ENCODE measurements at regions not wholly inside any gene's neighbourhood (a gene's known extent, or its start where the extent isn't known, plus 50 kb on each side); places are given as distances from the start of the nearest gene placed in this dataset.
"Not testable (repeated sequence)": the region's sequence is repeated elsewhere in the genome, so short reads cannot be mapped to it uniquely, and the experiment has no call there.

- ATAC-seq (no peak), DNase-seq (no peak)
- WGBS: 80% methylated on average over 3 of the region's 3 CpGs
- Histone ChIP-seq H3K9me3 (ENCODE audit: control insufficient read depth, low read length) (no peaks in the 10 kb centered on the region), H3K4me3 (ENCODE audit: low read length) (no peak overlapping the region), H3K27me3 (ENCODE audit: control insufficient read depth, insufficient read depth) (no peaks in the 10 kb centered on the region), H3K4me1 (ENCODE audit: control insufficient read depth, insufficient read depth, low read length) (no peaks in the 10 kb centered on the region), H3K27ac (ENCODE audit: low read length) (no peak overlapping the region)
- intact Hi-C loops (cut with DNase I): no loop called here
These were observed 232.0 kb upstream of the NRXN1 start for GRCh38 chr2:51263951-51264350.

DNA sequence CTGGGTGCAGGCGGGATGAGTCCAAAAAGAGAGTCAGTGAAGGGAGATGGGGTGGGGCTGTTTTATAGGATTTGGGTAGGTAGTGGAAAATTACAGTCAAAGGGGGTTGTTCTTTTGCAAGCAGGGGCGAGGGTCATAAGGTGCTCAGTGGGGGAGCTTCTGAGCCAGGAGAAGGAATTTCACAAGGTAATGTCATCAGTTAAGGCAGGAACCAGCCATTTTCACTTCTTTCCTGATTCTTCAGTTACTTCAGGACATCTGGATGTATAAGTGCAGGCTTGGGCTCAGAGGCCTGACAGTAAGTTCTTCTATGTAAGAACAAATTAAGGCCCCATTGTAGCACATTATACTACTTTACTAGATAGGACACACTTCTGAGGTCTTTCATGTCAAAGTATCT lies 231.2 kb upstream of the NRXN1 start:
- 79% methylated on average over 2 of the region's 2 CpGs for WGBS
- H3K4me3 ChIP-seq (ENCODE audit: low read length); DNase-seq; ATAC-seq; intact Hi-C loops (cut with DNase I); H3K4me1 ChIP-seq (ENCODE audit: control insufficient read depth, insufficient read depth, low read length); H3K27me3 ChIP-seq (ENCODE audit: control insufficient read depth, insufficient read depth); H3K9me3 ChIP-seq (ENCODE audit: control insufficient read depth, low read length); H3K27ac ChIP-seq (ENCODE audit: low read length): not testable (repeated sequence)

DNA sequence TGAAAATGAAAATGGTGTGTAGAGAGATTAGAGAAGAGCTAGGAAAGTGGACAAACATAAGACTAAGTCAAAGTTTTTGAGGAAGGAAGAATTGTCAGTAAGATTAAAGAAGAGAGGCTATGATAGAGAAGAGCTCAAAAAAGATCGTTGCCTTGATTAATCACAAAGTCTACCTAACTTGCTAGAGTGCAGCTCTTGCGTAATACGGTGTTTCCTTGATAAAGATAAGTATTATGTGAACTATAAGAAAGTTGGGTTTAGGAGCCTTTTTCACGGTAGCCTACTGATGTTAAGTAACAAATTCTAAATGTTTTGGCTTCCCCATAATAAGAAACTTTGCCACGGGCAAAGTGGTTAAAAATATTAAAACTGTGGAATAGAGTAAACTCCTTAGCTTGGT lies 226.4 kb upstream of the NRXN1 start:
- no peak for ATAC-seq
- H3K9me3 ChIP-seq (ENCODE audit: control insufficient read depth, low read length): no peaks in the 10 kb centered on the region
- WGBS: 85% methylated on average over 5 of the region's 5 CpGs
- intact Hi-C loops (cut with DNase I): no loop called here
- no peaks in the 10 kb centered on the region for H3K4me1 ChIP-seq (ENCODE audit: control insufficient read depth, insufficient read depth, low read length)
- H3K4me3 ChIP-seq (ENCODE audit: low read length): no peak overlapping the region
- no peak overlapping the region for H3K27ac ChIP-seq (ENCODE audit: low read length)
- no peaks in the 10 kb centered on the region for H3K27me3 ChIP-seq (ENCODE audit: control insufficient read depth, insufficient read depth)
- no peak for DNase-seq

- intact Hi-C loops (cut with DNase I): no loop called here
- H3K4me1 ChIP-seq (ENCODE audit: control insufficient read depth, insufficient read depth, low read length): no peaks in the 10 kb centered on the region
- H3K27me3 ChIP-seq (ENCODE audit: control insufficient read depth, insufficient read depth): no peaks in the 10 kb centered on the region
- no peak for DNase-seq
- H3K27ac ChIP-seq (ENCODE audit: low read length): no peak overlapping the region
- 83% methylated on average over 5 of the region's 5 CpGs for WGBS
- H3K9me3 ChIP-seq (ENCODE audit: control insufficient read depth, low read length): no peaks in the 10 kb centered on the region
- ATAC-seq: no peak
- H3K4me3 ChIP-seq (ENCODE audit: low read length): no peak overlapping the region
These were observed 224.8 kb upstream of the NRXN1 start for GRCh38 chr2:51256736-51257135.

DNA sequence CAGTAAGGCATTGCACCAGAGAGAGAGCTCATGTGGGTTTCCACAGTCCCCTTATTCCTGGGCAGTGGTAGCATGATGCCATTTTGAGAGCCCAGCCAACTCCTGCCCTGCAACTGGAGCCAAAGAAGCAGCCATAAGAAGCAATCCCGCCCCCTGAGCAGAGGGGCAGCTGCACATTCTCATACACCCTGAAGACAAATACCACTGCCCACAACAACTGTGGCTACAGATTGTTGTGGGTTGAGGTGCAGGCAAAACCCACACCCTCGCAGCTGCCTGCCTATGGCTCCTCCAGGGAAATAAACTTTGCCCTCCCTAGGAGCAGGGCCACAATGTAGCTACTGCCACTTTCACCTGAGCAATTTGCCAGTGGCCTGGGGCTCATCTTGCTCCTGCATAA lies 219.4 kb upstream of the NRXN1 start:
- Histone ChIP-seq H3K4me3 (ENCODE audit: low read length) (no peak overlapping the region), H3K4me1 (ENCODE audit: control insufficient read depth, insufficient read depth, low read length) (no peaks in the 10 kb centered on the region), H3K27me3 (ENCODE audit: control insufficient read depth, insufficient read depth) (no peaks in the 10 kb centered on the region), H3K9me3 (ENCODE audit: control insufficient read depth, low read length) (no peaks in the 10 kb centered on the region), H3K27ac (ENCODE audit: low read length) (no peak overlapping the region)
- no peak for ATAC-seq
- no peak for DNase-seq
- whole genome bisulfite sequencing: 75% methylated on average over 2 of the region's 2 CpGs
- intact Hi-C loops (cut with DNase I): no loop called here

- ATAC-seq: no peak
- no peaks in the 10 kb centered on the region for H3K27me3 ChIP-seq (ENCODE audit: control insufficient read depth, insufficient read depth)
- no peaks in the 10 kb centered on the region for H3K4me1 ChIP-seq (ENCODE audit: control insufficient read depth, insufficient read depth, low read length)
- WGBS: 81% methylated on average over 7 of the region's 7 CpGs
- H3K9me3 ChIP-seq (ENCODE audit: control insufficient read depth, low read length): no peaks in the 10 kb centered on the region
- no peak for DNase-seq
- intact Hi-C loops (cut with DNase I): no loop called here
- H3K27ac ChIP-seq (ENCODE audit: low read length): no peak overlapping the region
- H3K4me3 ChIP-seq (ENCODE audit: low read length): no peak overlapping the region
These were observed 215.4 kb upstream of the NRXN1 start for GRCh38 chr2:51247252-51247805.

DNA sequence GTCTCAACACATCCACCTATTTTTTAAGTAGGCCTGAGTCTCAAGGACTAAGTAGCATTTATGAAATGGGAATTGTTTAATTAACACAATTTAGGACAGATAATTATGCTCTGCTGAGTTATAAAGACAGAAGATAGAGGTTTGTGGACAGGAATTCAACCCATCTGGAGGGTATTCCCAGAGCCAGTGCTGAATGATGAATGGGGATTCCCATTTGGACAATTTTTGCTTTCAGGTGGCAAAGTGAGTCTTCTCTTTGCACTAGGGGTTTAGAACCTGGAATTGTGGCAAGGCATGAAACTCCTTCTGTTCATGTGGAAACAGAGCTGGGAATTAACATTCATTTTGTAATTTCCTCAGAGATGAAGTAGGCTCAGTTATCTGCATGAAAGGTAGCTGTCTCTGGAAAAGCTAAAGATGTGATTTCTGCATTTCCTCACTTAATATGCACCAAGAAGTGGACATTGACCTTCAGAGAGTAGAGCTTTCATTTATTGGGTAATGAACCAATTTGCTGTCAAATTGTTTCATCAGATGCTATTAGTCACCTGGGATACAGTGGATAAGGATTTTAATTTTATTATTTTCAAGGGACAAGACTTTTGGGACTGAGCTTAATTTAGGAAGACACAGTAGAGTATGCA lies 212.1 kb upstream of the NRXN1 start:
- no peak overlapping the region for H3K4me3 ChIP-seq (ENCODE audit: low read length)
- ATAC-seq: no peak
- H3K4me1 ChIP-seq (ENCODE audit: control insufficient read depth, insufficient read depth, low read length): no peaks in the 10 kb centered on the region
- no peak for DNase-seq
- no peak overlapping the region for H3K27ac ChIP-seq (ENCODE audit: low read length)
- H3K9me3 ChIP-seq (ENCODE audit: control insufficient read depth, low read length): no peaks in the 10 kb centered on the region
- intact Hi-C loops (cut with DNase I): no loop called here
- H3K27me3 ChIP-seq (ENCODE audit: control insufficient read depth, insufficient read depth): no peaks in the 10 kb centered on the region

- ATAC-seq: no peak
- DNase-seq: no peak
- no peaks in the 10 kb centered on the region for H3K27me3 ChIP-seq (ENCODE audit: control insufficient read depth, insufficient read depth)
- intact Hi-C loops (cut with DNase I): no loop called here
- H3K4me1 ChIP-seq (ENCODE audit: control insufficient read depth, insufficient read depth, low read length): no peaks in the 10 kb centered on the region
- no peak overlapping the region for H3K4me3 ChIP-seq (ENCODE audit: low read length)
- H3K27ac ChIP-seq (ENCODE audit: low read length): no peak overlapping the region
- no peaks in the 10 kb centered on the region for H3K9me3 ChIP-seq (ENCODE audit: control insufficient read depth, low read length)
These were observed 205.8 kb upstream of the NRXN1 start for GRCh38 chr2:51237626-51238271.

DNA sequence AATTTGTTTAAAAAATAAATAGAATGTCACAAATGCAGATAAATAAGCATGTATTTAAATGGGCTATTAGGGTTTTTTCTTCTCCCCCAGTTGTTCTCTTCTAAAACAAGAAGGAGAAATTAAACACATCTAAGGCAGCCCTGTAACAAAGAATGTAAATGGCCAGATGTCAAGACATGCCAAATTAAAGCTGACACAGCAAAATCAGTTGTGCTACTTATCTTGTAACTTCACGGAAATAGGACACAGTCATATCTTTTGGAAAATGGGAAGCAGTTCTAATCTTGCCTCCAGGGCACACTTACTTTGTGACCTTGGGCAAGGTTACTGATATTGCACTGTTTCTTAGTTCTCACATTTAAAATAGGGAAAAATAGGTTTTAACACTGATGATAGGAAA lies 200.1 kb upstream of the NRXN1 start:
- Histone ChIP-seq H3K27me3 (ENCODE audit: control insufficient read depth, insufficient read depth) (no peaks in the 10 kb centered on the region), H3K4me3 (ENCODE audit: low read length) (no peak overlapping the region), H3K27ac (ENCODE audit: low read length) (no peak overlapping the region), H3K9me3 (ENCODE audit: control insufficient read depth, low read length) (no peaks in the 10 kb centered on the region), H3K4me1 (ENCODE audit: control insufficient read depth, insufficient read depth, low read length) (no peaks in the 10 kb centered on the region)
- intact Hi-C loops (cut with DNase I): no loop called here
- no peak for DNase-seq
- 31% methylated on average over 1 of the region's 1 CpG for WGBS
- no peak for ATAC-seq

DNA sequence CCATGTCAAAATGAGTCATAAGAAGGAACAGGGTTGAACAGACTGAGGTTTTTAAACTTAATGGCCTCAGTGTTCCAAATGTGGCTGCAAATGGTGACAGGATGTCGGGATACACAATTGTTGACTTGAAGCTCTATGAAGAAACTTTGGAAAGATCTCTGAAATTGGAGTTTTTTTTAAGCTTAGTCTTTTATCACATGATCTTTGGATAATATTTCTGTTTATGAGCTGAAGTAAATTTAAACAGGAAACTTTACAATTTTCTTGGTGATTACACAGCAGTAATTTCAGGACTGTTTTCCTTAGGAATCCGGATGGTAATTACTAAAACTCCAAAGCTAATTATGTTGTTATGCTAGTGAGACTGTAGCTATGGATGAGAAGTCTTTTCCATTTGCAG lies 199.1 kb upstream of the NRXN1 start:
- ATAC-seq (no peak), DNase-seq (no peak)
- 74% methylated on average over 2 of the region's 2 CpGs for WGBS
- intact Hi-C loops (cut with DNase I): no loop called here
- Histone ChIP-seq H3K4me1 (ENCODE audit: control insufficient read depth, insufficient read depth, low read length) (no peaks in the 10 kb centered on the region), H3K4me3 (ENCODE audit: low read length) (no peak overlapping the region), H3K27me3 (ENCODE audit: control insufficient read depth, insufficient read depth) (no peaks in the 10 kb centered on the region), H3K9me3 (ENCODE audit: control insufficient read depth, low read length) (no peaks in the 10 kb centered on the region), H3K27ac (ENCODE audit: low read length) (no peak overlapping the region)

DNA sequence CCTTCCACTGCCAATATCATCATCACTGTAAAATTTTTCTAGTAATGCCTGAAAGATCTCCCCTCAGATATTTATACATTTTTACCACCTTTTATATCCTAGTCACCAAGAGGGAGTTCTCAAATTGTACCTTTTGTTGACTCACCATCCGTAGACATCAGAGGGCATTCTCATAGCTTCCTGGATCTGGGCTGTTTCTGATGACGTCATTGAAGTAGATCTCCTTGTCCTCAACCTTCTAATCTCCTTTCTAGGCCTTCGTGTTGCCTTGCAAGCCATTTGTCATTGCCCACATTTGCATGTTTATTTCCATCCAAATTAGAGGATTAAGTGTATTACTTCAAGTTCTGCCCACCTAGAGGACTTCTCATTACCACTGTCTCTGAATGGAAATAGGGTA lies 193.4 kb upstream of the NRXN1 start:
- no peak overlapping the region for H3K27ac ChIP-seq (ENCODE audit: low read length)
- H3K4me1 ChIP-seq (ENCODE audit: control insufficient read depth, insufficient read depth, low read length): no peaks in the 10 kb centered on the region
- H3K27me3 ChIP-seq (ENCODE audit: control insufficient read depth, insufficient read depth): no peaks in the 10 kb centered on the region
- DNase-seq: no peak
- intact Hi-C loops (cut with DNase I): no loop called here
- H3K4me3 ChIP-seq (ENCODE audit: low read length): no peak overlapping the region
- H3K9me3 ChIP-seq (ENCODE audit: control insufficient read depth, low read length): no peaks in the 10 kb centered on the region
- ATAC-seq: no peak
- whole genome bisulfite sequencing: 70% methylated on average over 3 of the region's 3 CpGs

DNA sequence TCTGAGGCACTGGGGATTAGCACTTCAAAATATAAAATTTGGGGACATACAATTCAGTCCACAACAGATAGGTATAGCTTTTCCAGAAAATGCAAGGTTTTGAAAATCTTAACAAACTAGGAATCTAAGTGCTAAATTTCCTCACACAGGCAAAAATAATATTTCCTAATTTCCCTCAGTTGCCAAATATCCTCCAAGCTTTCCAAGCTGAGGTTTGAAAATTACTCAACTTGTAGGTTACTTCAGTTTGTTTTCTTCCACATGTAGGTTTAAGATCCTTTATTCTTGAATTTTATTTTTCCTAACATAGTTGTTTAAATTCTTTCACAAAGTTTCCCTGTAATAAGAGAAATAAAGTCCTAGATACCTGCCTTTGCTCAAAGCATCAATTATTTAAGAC lies 192.9 kb upstream of the NRXN1 start:
- no peaks in the 10 kb centered on the region for H3K9me3 ChIP-seq (ENCODE audit: control insufficient read depth, low read length)
- H3K27ac ChIP-seq (ENCODE audit: low read length): no peak overlapping the region
- ATAC-seq: no peak
- no peaks in the 10 kb centered on the region for H3K27me3 ChIP-seq (ENCODE audit: control insufficient read depth, insufficient read depth)
- no peaks in the 10 kb centered on the region for H3K4me1 ChIP-seq (ENCODE audit: control insufficient read depth, insufficient read depth, low read length)
- intact Hi-C loops (cut with DNase I): no loop called here
- DNase-seq: no peak
- H3K4me3 ChIP-seq (ENCODE audit: low read length): no peak overlapping the region
